ENCODE measurements at regions not wholly inside any gene's neighbourhood (a gene's known extent, or its start where the extent isn't known, plus 50 kb on each side); places are given as distances from the start of the nearest gene placed in this dataset.

DNA sequence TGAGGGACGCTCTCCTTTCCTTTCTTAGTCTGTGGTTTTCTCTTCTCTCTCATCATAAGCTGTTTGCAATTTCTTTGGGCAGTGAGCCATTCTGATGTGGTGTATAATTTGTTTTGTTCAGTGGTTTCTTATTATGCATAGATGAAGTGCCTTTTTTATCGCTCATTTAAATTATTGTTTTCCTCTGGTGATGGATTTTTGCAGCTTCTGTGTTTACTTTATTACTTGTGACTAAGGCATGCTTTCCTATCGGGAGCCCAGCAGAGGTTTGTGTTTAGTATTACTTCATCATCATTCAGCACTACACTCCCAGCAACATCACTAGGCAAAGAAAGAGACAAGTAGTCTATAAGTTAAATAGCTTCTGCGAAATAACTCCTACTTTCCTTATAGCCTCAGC, 586.6 kb upstream of the NOVA1 start:
- no peak overlapping the region for H3K9ac ChIP-seq
- H3K27ac ChIP-seq = no peak overlapping the region
- TF ChIP-seq Cebpa-rat (IDR thresholded peaks at IDR 0.05) = no peak

DNA sequence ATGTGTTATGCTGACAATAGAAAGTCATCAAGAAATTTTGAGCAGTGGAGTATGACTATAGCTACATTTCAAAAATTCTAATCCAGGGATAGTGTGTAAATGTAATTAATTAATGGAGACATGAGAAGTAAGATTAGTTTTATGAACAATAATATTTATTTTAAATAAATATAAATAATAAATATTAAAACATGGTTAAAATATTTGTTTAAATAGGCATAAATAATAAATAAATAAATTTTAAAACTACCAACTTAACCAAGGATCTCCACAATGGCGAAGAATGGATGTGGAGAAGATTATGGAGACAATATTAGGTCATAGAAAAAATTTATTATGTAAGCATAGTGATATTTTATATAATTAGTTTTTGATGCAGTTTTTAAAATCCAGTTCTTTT, 588.2 kb upstream of the NOVA1 start:
- Histone ChIP-seq H3K9me3 (no peaks in the 10 kb centered on the region), H3K36me3 (no peaks in the 10 kb centered on the region), H3K27me3 (no peaks in the 10 kb centered on the region), H4K20me1 (no peaks in the 10 kb centered on the region), H3K27ac (no peak overlapping the region), H3K4me1 (no peaks in the 10 kb centered on the region), H3K4me2 (no peak overlapping the region), H3K9ac (no peak overlapping the region), H3K4me3 (no peak overlapping the region)
- TF ChIP-seq Cebpa-rat (IDR thresholded peaks at IDR 0.05) = no peak

More for the DNA sequence above, 586.6 kb upstream of the NOVA1 start:
- H3K9me3 ChIP-seq = no peaks in the 10 kb centered on the region
- H3K36me3 ChIP-seq = no peaks in the 10 kb centered on the region
- H3K4me2 ChIP-seq = no peak overlapping the region
- H3K4me3 ChIP-seq = no peak overlapping the region
- no peaks in the 10 kb centered on the region for H4K20me1 ChIP-seq
- H3K27me3 ChIP-seq = no peaks in the 10 kb centered on the region
- no peaks in the 10 kb centered on the region for H3K4me1 ChIP-seq

DNA sequence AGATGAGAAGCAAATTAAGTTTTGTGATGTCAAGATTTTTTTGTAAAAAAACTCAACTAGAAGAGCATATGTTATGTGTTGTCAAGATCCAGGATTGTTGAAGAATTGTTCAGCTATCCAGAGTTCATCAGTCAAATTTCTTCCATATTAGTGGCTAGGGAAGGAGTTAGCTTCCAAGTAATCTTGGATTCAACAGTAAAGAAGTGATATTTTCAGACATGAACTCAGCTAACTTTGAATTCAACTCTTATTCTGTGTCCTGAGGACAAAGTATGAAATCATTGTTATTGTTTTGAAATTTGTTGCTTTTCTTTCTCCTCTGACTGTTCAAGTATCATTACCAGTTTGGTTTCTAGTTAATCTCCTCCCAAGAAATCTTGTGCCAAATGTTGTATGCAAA, 589.3 kb upstream of the NOVA1 start:
- no peaks in the 10 kb centered on the region for H3K9me3 ChIP-seq
- no peak overlapping the region for H3K4me3 ChIP-seq
- no peak overlapping the region for H3K9ac ChIP-seq
- H3K27ac ChIP-seq = no peak overlapping the region
- H3K4me1 ChIP-seq = no peaks in the 10 kb centered on the region
- no peak for TF ChIP-seq Cebpa-rat (IDR thresholded peaks at IDR 0.05)
- no peaks in the 10 kb centered on the region for H4K20me1 ChIP-seq
- H3K27me3 ChIP-seq = no peaks in the 10 kb centered on the region
- H3K36me3 ChIP-seq = no peaks in the 10 kb centered on the region
- no peak overlapping the region for H3K4me2 ChIP-seq

DNA sequence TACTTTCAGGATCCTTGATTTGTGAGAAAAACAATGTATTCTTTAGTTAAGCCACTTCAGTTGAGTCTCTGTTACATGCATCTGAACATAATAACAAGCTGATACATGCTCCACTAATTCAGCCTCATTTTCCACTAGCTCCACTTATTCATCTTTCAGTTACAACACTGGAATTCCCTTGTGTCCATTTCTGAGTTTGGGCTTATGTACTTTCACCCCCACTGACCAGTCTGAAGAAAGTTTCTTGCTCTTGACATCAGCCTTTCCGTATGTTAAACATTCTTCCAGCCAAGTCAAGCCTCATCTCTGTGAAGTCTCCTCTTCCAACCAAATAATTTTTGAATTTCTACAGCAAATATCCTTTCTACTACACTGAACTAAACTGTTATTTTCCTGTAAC, 592.5 kb upstream of the NOVA1 start:
- Histone ChIP-seq H4K20me1 (no peaks in the 10 kb centered on the region), H3K27ac (no peak overlapping the region), H3K9me3 (no peaks in the 10 kb centered on the region), H3K4me3 (no peak overlapping the region), H3K4me1 (no peaks in the 10 kb centered on the region), H3K9ac (no peak overlapping the region), H3K27me3 (no peaks in the 10 kb centered on the region), H3K4me2 (no peak overlapping the region), H3K36me3 (no peaks in the 10 kb centered on the region)
- TF ChIP-seq Cebpa-rat (IDR thresholded peaks at IDR 0.05) = no peak

DNA sequence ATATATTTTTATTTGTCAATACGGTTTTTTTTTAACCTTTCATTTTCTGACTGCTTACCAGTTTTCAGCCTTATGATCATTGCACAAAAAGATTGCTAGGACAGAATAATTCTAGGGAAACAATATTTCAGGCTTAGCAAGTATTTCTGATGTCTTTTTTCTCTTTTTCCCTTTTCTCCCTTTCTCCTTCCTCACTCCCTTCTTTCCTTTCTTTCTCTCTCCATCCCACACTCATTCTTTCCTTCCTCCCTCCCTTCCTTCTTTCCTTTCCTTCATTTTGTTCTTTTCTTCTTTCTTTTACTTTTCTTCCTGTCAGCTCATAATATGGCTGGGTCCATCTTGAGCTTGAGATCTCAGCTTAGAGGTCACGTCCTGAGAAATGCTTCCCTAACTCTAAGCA, 601.4 kb upstream of the NOVA1 start:
- H3K27ac ChIP-seq = no peak overlapping the region
- TF ChIP-seq Cebpa-rat (IDR thresholded peaks at IDR 0.05) = no peak
- no peak overlapping the region for H3K4me2 ChIP-seq
- H3K9ac ChIP-seq = no peak overlapping the region
- H3K9me3 ChIP-seq = no peaks in the 10 kb centered on the region
- H3K27me3 ChIP-seq = no peaks in the 10 kb centered on the region
- no peaks in the 10 kb centered on the region for H3K4me1 ChIP-seq
- H4K20me1 ChIP-seq = no peaks in the 10 kb centered on the region
- no peaks in the 10 kb centered on the region for H3K36me3 ChIP-seq
- H3K4me3 ChIP-seq = no peak overlapping the region

DNA sequence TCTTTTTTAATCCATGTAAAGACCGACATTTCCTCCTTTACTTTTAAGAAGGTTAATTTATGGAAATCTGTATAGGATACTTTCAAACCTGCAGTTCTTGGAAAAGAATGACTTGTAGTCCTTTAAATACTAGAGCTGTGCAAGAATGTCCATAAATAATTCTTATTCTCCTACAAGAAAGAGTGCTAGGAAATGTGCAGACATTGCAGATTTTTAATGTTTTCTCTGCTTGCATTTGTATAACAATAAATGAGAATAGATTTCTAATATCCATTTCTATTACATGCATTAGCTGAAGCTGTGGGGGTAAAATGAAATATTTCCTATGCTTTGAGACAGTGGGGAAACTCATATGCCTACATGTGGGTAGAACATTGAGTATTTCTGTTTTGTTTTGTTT, 607.2 kb upstream of the NOVA1 start:
- no peaks in the 10 kb centered on the region for H3K9me3 ChIP-seq
- no peaks in the 10 kb centered on the region for H3K36me3 ChIP-seq
- no peaks in the 10 kb centered on the region for H3K4me1 ChIP-seq
- no peak overlapping the region for H3K4me3 ChIP-seq
- no peak overlapping the region for H3K4me2 ChIP-seq
- H3K9ac ChIP-seq = no peak overlapping the region
- no peaks in the 10 kb centered on the region for H4K20me1 ChIP-seq
- no peaks in the 10 kb centered on the region for H3K27me3 ChIP-seq
- no peak for TF ChIP-seq Cebpa-rat (IDR thresholded peaks at IDR 0.05)
- no peak overlapping the region for H3K27ac ChIP-seq

DNA sequence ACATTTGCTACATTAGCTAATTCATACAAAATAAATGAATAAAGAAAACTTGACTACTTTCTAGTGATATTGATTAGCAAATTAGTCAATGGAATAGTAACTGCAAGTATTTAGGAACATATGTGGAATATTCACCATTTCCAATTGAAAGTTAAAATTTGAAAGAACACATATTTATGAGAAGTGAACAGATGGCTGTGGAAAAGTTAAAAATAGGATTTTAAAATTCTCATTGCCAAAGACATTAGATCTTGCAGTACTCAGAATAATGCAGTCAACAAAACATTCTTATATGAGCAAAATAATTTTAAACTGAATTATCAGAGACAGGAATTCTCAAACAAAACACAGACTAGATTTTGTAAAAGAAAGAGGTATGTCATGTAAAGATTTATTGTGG, 613.9 kb upstream of the NOVA1 start:
- no peak overlapping the region for H3K4me2 ChIP-seq
- no peaks in the 10 kb centered on the region for H3K36me3 ChIP-seq
- no peak for TF ChIP-seq Cebpa-rat (IDR thresholded peaks at IDR 0.05)
- peaks cover 3% of the 10 kb centered on the region; the same call in 1 of the 2 replicates for H3K9me3 ChIP-seq
- H4K20me1 ChIP-seq = no peaks in the 10 kb centered on the region
- no peak overlapping the region for H3K27ac ChIP-seq
- no peaks in the 10 kb centered on the region for H3K27me3 ChIP-seq
- H3K9ac ChIP-seq = no peak overlapping the region
- no peaks in the 10 kb centered on the region for H3K4me1 ChIP-seq
- H3K4me3 ChIP-seq = no peak overlapping the region

DNA sequence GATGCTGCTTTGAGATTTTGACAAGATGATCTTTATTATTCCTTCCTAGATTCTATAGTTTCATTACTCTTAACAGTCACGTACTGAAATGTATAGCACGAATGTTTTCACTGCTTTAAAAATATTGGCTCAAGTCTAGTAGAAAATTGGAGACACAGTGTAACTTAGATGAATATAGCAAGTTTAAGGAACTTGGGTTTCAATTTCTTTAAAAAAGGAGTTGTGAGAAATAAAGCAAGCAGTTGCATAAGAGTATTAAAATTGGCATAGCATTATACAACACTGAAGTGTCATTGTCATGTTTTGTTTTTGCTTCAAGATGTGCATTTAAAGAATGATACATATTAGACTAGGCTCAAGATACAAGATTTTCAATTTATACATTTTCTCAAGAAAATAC, 624.8 kb upstream of the NOVA1 start:
- Histone ChIP-seq H3K9ac (no peak overlapping the region), H3K4me1 (no peaks in the 10 kb centered on the region), H4K20me1 (no peaks in the 10 kb centered on the region), H3K36me3 (no peaks in the 10 kb centered on the region), H3K4me2 (no peak overlapping the region), H3K27ac (no peak overlapping the region), H3K27me3 (no peaks in the 10 kb centered on the region), H3K9me3 (peaks cover 16% of the 10 kb centered on the region), H3K4me3 (no peak overlapping the region)
- TF ChIP-seq Cebpa-rat (IDR thresholded peaks at IDR 0.05) = no peak

DNA sequence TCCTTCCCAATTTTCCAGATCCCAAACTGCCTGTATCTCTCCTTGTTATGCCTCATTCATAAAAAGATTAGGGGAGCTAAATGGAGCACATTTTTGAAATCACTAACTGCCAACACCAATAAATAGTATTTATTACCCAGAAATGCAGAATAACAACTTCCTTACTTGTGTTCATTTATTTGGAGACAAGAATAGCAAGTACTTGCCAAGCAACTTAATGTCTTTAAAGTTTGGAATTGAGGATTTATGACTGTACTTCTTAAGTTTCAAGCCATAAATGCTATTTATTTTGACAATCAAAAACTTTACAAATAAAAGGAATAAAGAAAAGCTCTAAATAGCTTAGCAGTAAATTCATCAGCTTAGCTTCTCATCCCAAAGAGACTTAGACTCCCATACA, 626.1 kb upstream of the NOVA1 start:
- no peak overlapping the region for H3K27ac ChIP-seq
- H3K4me3 ChIP-seq = no peak overlapping the region
- H3K27me3 ChIP-seq = no peaks in the 10 kb centered on the region
- no peak overlapping the region for H3K9ac ChIP-seq
- H3K4me2 ChIP-seq = no peak overlapping the region
- TF ChIP-seq Cebpa-rat (IDR thresholded peaks at IDR 0.05) = no peak
- H4K20me1 ChIP-seq = no peaks in the 10 kb centered on the region
- H3K9me3 ChIP-seq = peaks cover 16% of the 10 kb centered on the region
- no peaks in the 10 kb centered on the region for H3K4me1 ChIP-seq
- H3K36me3 ChIP-seq = no peaks in the 10 kb centered on the region

DNA sequence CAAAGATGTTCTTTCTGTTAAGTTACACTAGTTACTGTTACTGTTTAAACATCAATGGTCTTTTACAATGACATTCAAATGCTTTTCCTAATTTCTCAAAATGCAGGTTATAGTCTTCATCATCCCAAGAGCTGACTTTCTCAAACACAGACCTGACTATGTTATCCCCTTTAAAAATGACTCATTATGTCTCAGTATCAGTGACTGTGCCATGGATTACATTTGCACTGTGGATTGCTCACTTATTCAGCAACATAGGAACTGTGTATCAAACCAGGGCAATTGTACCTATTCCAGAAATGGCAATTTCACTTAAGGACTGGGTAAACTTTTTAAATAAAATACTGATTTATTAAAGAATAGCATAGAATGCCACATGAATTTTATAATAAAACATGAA, 630.2 kb upstream of the NOVA1 start:
- Histone ChIP-seq H3K27me3 (no peaks in the 10 kb centered on the region), H3K27ac (no peak overlapping the region), H3K9me3 (no peaks in the 10 kb centered on the region), H3K9ac (no peak overlapping the region), H3K4me1 (no peaks in the 10 kb centered on the region), H3K4me2 (no peak overlapping the region), H3K36me3 (no peaks in the 10 kb centered on the region), H4K20me1 (no peaks in the 10 kb centered on the region), H3K4me3 (no peak overlapping the region)
- no peak for TF ChIP-seq Cebpa-rat (IDR thresholded peaks at IDR 0.05)

DNA sequence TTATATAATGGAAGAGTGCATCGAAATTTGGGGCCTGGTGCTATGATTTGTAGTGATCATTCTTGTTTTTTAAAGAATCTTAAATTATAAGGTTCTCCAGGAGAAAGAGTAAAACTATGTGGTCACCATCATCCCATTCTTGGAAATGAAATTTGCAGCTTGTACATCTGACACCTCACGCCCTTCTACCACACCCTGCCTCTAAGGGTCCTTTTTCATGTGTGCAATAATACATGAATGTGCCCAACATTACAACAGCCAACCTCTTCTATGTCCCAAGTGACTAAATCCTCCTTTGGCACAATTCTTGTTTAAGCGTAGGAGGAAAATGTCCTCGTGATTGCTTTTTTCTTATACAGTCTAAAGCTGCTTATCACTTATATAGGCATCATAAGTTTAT, 636.5 kb upstream of the NOVA1 start:
- no peak overlapping the region for H3K27ac ChIP-seq
- H3K4me1 ChIP-seq = no peaks in the 10 kb centered on the region
- H3K9ac ChIP-seq = no peak overlapping the region
- H3K27me3 ChIP-seq = no peaks in the 10 kb centered on the region
- no peak overlapping the region for H3K4me3 ChIP-seq
- TF ChIP-seq Cebpa-rat (IDR thresholded peaks at IDR 0.05) = no peak
- H3K36me3 ChIP-seq = no peaks in the 10 kb centered on the region
- H3K4me2 ChIP-seq = no peak overlapping the region
- H4K20me1 ChIP-seq = no peaks in the 10 kb centered on the region
- H3K9me3 ChIP-seq = no peaks in the 10 kb centered on the region
